PFSK-1 (cell line): ENCODE measurements at regions not wholly inside any gene's neighbourhood (a gene's known extent, or its start where the extent isn't known, plus 50 kb on each side); places are given as distances from the start of the nearest gene placed in this dataset.

ENCODE experiments used
- FOXP2 ChIP-seq: optimal IDR thresholded peaks from 2 replicates; pipeline ENCODE3; 2011; ENCODE audit warnings: borderline replicate concordance, control low read depth, inconsistent platforms; ENCODE audit not compliant: insufficient read depth; ENCODE audit errors: extremely low read length, extremely low read depth
- POLR2AphosphoS5 ChIP-seq: IDR thresholded peaks from 2 replicates; pipeline ENCODE4 v1.6.1; 2012; ENCODE audit warnings: low read depth, mild to moderate bottlenecking, control low read depth, low read length, moderate library complexity
- SIN3A ChIP-seq: IDR thresholded peaks from 2 replicates; pipeline ENCODE4 v1.6.1; 2012; ENCODE audit warnings: mild to moderate bottlenecking, low read length, moderate library complexity, borderline replicate concordance; ENCODE audit not compliant: insufficient read depth
- TAF1 ChIP-seq: IDR thresholded peaks from 2 replicates; pipeline ENCODE4 v1.6.1; 2012; ENCODE audit warnings: low read length, control low read depth, borderline replicate concordance; ENCODE audit not compliant: insufficient read depth
- TF ChIP-seq, protein P1 (sequence below), 2 experiments: IDR thresholded peaks; 2 replicates each; pipeline versions ENCODE4 v1.6.1 to v1.8.0; 2011 to 2012; ENCODE audit warnings: low read depth in 2 of 2, low read length in 2 of 2, control low read depth in 1 of 2, inconsistent platforms in 1 of 2, mild to moderate bottlenecking in 1 of 2, moderate library complexity in 1 of 2; ENCODE audit not compliant: insufficient read depth in 1 of 2

DNA sequence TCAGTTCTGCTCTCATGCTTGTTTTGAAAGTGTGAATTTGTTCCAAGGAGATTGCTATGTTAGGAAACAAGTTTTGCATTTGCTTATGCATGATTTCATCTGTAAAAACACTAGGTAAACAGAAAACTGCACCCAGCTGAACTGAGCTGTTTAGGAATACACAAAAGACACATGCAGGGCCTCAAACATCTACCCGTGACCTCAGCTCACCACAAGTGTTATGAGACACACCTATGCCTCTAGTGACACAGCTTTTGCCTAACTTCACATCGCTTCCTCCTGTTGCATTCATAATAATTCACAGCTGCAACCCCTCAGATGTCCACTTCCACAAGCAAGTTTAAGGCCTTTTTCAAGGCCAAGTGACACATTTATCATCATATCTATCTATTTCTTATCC, 98.0 kb upstream of the SLC24A3 start:
- TF ChIP-seq FOXP2, result no peak
- TF ChIP-seq SIN3A, result no peak
- TF ChIP-seq, protein P1, sequence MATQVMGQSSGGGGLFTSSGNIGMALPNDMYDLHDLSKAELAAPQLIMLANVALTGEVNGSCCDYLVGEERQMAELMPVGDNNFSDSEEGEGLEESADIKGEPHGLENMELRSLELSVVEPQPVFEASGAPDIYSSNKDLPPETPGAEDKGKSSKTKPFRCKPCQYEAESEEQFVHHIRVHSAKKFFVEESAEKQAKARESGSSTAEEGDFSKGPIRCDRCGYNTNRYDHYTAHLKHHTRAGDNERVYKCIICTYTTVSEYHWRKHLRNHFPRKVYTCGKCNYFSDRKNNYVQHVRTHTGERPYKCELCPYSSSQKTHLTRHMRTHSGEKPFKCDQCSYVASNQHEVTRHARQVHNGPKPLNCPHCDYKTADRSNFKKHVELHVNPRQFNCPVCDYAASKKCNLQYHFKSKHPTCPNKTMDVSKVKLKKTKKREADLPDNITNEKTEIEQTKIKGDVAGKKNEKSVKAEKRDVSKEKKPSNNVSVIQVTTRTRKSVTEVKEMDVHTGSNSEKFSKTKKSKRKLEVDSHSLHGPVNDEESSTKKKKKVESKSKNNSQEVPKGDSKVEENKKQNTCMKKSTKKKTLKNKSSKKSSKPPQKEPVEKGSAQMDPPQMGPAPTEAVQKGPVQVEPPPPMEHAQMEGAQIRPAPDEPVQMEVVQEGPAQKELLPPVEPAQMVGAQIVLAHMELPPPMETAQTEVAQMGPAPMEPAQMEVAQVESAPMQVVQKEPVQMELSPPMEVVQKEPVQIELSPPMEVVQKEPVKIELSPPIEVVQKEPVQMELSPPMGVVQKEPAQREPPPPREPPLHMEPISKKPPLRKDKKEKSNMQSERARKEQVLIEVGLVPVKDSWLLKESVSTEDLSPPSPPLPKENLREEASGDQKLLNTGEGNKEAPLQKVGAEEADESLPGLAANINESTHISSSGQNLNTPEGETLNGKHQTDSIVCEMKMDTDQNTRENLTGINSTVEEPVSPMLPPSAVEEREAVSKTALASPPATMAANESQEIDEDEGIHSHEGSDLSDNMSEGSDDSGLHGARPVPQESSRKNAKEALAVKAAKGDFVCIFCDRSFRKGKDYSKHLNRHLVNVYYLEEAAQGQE (IDR thresholded peaks at IDR 0.05; ENCODE audit: insufficient read depth in 1 of 2, low read depth in 2 of 2, low read length in 2 of 2), result no peak

GRCh38 chr20:19115581-19115980, 96.9 kb upstream of the SLC24A3 start:
- TF ChIP-seq SIN3A (no peak), FOXP2 (no peak), TAF1 (no peak), POLR2AphosphoS5 (no peak)
- TF ChIP-seq, protein P1 (IDR thresholded peaks at IDR 0.05; ENCODE audit: insufficient read depth in 1 of 2, low read depth in 2 of 2, low read length in 2 of 2), result no peak

DNA sequence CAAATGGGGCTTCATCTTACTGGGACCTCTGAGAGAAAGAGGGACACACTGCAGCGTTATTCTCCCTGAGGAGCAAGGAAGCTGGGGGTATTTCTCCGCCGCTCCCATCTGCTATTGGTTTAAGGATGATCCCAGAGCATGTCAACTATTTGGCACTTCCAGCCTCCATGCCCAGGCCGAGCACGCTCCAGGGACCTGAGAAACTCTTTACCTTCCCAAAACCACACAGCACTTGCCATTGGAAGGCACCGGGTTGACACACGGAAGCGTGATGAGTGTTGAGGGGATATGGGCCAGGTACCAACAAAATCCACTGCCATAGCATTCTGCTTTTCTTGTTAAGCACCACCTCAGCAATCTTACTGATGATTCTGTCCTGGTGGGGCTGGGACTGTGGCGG, 92.4 kb upstream of the SLC24A3 start:
- TF ChIP-seq, protein P1 (IDR thresholded peaks at IDR 0.05; ENCODE audit: insufficient read depth in 1 of 2, low read depth in 2 of 2, low read length in 2 of 2), result no peak
- TF ChIP-seq SIN3A (no peak), FOXP2 (no peak), POLR2AphosphoS5 (no peak), TAF1 (no peak)

DNA sequence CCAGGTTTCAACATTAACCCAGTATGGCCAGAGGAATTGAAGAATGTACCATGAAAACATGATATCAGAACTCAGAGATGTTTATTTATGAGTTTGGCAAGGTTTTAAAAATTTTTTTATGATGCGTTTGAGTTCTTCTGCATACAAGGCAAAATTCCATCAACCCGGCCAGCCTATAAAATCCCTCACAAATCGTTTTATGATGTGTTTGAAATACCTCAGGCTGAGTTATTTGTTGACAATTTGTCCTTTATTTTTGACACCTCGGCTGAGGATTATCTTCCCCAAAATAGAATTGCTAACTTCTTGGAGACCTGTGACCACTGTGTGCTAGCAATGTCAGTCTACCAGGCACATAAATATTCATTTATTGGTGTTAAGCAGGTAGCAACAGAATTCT, 91.9 kb upstream of the SLC24A3 start:
- TF ChIP-seq FOXP2 (no peak), POLR2AphosphoS5 (no peak), SIN3A (no peak), TAF1 (no peak)
- TF ChIP-seq, protein P1 (IDR thresholded peaks at IDR 0.05; ENCODE audit: insufficient read depth in 1 of 2, low read depth in 2 of 2, low read length in 2 of 2), result no peak

GRCh38 chr20:19121463-19121862, 91.0 kb upstream of the SLC24A3 start:
- TF ChIP-seq SIN3A (no peak), POLR2AphosphoS5 (no peak), FOXP2 (no peak), TAF1 (no peak)
- TF ChIP-seq, protein P1 (IDR thresholded peaks at IDR 0.05; ENCODE audit: insufficient read depth in 1 of 2, low read depth in 2 of 2, low read length in 2 of 2), result no peak
